NCI-H128 (cell line): ENCODE measurements at regions not wholly inside any gene's neighbourhood (a gene's known extent, or its start where the extent isn't known, plus 50 kb on each side); places are given as distances from the start of the nearest gene placed in this dataset.

Source experiments
- DNase-seq: peaks from one replicate; lab custom pipeline; 2025; ENCODE audit not compliant: unreplicated experiment; lab: John Stamatoyannopoulos, UW

DNA sequence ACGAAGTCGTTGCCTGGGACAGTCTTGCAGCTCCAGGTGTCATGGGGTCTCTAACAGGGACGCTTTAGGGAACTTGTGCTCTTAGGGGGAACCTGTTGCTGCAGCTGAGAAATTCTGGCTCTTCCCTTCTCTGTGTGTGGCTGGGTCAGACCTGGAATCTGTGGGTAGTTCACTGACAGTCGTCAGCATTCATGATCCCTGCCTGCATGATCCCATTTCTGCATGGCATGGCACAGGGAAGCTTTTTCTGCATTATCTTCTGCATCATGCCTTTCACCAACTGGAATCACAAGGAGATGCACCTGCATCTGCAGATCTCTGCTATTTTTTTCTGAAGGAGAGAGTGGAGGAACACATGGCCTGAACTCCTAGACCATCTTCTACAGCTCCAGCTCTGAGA is 85.6 kb downstream of the SOX9 start:
- DNase-seq: no peak

DNA sequence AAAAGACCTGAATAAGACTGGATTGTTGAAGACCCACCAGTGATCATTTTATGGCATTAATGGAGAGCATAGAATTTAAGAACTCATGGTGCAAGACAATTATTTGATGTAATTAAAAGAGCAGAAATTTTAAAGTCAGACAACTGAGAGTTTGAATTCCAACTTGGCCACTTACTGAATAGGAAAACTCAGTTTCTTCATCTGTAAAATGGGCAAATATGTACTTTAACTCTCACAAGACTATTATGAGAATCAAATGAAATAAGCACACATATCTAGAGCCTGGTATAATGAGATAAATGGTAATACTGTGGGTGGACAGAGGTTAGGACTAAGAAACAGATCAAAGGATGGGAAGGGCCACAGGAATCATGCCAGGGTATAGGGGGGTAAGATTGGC is 88.0 kb downstream of the SOX9 start:
- DNase-seq: no peak

DNA sequence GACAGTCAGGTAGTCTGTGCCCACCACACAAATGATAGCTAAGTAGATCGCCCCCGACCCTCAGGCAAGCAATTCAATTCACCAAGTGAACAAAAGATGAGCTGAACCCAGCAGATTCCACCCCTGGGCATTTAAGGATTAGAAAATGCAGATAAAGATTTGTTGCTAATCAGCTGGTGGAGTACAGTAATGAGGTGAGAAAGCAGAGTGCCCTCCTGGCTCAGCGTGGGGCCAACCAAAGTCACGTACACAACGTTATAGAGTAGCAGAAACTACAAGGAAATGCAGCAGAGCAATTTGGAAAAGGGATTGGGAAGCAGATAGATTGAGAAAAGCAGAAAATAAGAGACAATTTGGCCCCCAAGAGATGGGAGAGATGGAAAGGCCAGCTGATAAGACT is 91.2 kb downstream of the SOX9 start:
- DNase-seq: no peak

DNA sequence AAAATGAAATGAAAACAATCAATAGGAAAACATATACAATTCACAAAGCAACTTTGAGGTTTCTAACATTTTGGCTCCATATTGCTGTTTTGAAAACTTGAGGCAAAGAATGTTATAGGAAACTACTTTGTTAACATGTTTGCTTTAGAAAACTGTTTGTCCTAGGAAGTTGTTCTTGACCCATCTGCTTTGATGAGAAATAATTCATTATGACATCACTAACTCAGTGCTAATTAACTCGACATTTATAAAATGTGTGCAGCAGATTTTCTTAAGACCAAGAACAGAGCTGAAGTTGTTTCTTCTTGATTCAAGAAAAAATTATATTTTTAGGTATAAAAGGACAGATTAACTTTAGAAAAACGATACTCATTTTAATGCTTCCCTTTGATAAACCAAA is 94.7 kb downstream of the SOX9 start:
- no peak for DNase-seq

DNA sequence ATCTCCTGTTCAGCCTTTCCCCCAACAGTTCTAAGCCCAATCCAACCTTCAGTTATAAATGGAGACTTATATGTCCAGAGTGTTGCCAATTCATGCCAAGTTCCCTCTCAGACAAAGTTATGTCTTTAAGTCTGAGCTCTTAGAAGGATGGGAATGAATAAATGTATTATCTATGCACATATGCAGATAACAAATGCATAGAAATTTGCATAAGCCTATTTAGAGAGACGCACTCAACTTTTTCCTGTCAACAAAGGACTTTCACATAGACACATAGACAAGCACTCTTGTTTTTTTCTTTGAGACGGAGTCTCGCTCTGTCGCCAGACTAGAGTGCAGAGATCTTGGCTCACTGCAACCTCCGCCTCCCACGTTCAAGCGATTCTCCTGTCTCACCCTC is 95.1 kb downstream of the SOX9 start:
- no peak for DNase-seq

DNA sequence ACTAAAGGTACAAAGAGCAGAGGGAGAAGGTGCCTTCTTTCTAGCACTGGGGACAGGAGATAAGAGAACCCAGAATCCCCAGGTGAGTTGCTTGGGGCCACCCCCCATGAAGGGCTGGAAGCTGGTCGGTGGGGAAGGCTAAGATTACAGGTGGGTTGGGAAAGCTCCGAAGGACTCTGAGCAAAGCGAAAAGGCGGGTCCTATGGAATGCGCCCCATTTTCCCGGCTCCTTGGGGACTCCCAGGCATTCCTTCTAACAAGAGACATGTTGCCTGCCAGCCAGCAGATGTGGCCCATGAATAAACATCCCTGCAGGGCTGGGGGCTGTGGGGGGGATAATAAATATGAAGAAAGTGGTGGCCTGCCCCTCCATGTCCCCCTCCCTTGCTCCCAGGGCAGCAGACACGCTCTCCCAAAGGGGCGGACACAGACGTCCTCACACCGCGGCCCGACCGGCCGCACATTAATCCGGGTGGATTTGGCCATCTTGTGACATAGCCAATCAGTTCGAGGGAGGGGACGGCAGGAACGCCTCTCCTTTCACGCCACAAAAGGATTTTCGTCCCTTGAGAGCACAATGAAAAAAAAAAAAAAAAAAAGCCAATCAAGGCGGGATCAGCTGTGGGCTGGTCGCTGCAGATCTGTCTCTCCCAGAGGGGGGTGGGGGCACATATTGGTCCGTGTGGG is 98.5 kb downstream of the SOX9 start:
- DNase-seq: no peak

DNA sequence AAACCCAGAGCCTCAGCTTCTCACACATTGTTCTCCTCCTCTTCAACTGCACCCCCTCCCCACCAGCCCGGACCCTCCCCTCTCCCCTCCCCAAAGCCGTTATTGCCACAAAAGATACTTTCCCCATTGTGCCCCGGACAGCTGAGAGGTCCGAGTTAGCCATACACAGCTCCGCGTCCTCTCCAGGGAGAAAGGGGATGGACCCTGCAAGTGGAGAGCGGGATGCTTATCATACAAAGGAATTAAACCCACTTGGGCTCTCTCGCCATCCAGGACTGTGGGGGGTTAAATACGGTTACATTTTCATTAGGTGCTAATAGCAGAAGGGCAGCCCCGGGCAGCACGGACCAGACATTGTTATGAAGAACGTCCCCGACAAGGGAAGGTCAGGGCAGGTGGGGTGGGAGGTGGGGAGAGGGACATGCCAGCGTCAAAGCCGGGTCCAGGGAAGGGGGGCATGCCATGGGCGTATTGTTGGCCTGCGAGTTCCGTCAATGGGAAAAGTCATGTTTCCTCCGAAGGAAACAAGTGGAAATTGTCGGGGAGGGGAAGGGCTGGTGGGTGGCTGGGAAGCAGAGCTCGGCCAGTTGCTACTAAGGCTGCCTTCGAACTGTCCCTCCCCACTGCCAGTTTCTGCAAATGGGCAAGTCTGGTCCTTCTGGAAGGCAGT is 99.1 kb downstream of the SOX9 start:
- no peak for DNase-seq

DNA sequence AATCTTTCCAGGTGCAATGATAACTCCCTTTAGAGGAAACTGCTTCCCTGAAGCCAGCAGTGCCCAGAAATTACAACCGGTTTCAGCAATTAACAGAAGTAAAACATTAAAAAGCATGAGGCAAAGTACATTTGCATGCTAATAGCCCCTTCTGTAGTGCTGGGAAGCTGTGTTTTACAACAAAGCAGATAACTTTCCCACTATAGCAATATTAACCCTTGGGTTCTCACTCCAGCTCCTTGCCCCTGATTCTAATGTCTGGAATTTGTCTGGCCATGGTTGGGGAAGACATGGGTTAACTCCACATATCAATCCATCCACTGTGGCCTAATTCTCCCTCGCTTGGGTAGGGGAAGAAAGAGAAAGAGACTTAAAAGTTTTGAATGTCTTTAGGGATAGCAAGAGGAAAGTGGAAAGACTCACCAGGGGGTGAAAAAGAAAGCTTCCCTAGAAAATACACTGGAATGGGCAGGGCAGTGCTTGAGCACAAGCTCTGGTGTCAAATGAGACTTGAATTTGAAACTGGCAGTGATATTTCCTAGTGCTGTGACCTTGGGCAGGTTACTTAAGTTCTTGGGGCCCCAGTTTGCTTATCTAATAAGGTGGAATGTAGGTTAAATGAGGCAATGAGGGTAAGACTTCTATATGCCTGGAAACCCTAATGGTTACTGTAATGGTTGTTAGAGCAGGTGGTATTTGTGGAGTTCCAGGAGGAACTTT is 102.0 kb downstream of the SOX9 start:
- DNase-seq: no peak

DNA sequence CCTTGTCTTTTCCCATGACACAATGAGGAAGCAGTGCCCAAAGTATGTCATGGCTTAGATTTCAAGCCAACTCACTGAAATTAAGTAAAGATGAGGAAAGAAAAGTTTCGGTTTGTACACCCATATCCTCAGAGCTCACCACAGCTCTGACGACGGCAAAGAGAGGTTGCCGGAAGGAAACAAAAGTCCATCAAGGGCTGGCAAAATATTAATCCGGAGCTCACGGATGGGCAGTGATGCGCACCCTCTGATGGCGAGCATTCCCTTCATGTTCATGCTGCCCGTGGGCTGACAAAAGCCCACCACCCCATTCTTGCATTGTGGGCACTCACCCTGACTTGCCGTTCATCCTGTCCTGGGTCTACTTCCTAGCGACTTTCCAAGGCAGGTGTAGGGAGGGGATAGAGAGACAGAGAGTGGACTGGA is 103.1 kb downstream of the SOX9 start:
- DNase-seq: no peak

DNA sequence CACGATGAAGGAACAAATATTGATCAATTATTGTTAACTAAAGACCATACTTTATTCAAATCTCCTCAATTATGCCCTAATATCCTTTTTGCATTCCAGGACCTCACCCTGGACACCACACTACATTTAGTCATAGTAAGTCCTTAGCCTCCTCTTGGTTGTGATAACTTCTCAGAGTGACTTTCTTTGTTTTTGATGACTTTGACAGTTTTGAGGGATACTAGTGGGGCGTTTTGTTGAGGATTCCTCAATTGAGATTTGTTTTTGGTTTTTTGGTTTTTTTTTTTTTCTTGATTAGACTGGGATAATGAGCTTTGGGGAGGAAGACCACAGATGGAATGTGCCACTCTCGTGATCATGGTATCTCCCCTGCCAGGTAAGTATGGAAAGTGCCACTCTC is 105.5 kb downstream of the SOX9 start:
- no peak for DNase-seq

DNA sequence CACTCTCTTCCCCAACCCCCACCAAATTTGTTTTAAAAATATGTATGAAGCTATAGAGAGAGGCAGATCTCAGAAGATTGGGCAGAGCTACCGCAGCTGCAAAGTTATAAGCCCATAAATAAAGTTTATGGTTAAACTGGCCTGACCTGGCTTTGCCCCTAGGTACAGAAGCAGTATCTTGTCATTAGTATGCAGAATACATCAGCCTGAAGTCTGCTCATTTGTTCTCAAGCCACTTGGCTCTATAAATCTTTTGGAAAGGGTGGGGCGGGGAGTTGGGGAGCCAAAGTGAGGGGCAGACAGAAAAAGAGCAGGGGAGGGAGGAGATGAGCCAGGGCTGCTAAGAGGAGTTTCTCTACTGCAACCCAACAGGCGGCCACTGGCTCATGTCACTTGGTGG is 113.2 kb downstream of the SOX9 start:
- no peak for DNase-seq

DNA sequence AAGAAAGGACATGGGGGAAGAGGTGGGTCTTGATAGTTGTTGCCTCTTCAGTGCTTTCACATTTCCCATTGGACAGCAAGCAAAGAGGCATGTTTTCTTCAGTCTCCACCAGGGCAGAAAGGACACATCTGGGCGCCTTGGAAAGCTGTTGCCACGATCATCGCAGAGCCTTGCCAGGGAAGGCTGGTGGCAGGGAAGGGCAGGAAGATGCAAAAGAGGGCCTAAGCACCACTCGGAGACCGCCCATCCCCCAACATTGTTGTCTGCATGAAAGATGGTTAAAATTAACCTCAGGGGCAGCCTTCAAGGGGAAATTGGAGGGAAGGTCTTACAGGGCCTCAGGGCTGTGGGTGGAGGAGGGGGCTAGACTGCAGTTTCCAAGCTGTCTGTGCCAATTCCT is 114.2 kb downstream of the SOX9 start:
- no peak for DNase-seq

DNA sequence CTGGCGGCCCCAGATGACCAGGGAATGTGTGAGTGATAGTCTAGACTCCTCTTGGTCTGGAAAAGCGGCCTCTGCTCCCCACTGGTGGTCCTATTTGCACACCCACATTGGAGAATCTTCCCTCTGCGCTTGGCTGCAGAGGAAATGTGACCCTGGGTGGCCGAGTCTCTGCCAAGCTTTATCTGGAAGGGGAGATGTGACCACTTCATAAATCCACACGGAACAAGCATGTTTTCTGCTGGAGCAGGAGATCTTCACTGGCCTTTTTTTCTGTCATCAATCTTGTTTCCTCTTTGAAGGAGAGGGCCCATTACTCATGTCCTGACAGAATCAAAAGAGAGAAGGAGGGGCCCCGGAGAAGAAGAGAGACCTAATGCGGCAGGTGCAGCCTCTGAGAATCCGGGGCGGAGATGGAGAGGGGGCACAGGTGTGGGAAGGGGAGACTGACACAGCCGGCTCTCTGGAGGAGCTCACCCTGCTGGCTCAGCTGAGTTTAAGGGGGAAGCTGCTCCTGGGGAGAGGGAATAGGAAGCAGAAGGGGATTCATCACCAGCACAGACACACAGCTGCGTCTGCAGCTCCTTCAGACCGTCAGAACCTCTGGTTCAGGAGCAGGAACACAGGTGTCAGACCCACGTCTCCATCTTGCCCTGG is 116.3 kb downstream of the SOX9 start:
- DNase-seq: peak; percentile 25

DNA sequence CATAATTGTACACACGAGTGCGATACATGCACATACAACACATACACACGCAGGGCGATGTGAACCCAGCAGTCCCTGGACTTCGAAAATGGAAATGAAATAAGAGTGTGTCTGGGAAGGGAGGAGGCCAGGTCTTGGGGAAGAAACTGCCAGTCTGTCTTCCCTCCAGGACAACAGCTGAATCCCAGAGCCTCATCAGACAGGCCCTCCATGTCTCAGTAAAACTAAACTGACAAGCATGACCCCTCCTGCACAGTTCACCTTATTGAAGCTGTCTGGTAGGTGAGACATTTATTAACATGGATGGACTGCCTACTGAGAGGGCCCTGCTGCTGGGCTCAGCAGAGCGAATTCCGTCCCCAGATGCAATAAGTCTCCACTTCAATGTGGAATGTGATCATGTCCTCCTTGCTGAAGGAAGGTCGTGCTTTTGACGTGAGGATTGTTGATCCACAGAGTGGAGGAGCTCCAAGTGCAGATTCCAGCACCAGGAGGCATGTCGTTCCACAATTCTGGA is 117.4 kb downstream of the SOX9 start:
- no peak for DNase-seq

DNA sequence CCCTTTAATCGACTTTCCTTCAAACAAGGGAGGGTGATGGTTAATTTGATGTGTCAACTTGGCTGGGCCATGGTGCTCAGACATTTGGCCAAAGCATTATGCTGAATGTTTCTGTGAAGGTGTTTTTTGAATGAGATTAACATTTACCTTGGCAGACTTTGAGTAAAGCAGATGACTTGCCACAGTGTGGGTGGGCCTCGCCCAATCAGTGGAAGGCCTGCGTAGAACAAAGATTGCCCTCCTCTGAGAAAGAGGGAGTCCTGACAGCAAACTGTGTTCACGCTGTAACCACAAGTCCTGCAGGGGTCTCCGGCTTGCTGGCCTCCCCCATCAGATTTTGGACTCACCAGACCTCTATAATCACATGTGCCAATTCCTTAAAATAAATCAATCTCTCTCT is 118.7 kb downstream of the SOX9 start:
- DNase-seq: no peak

DNA sequence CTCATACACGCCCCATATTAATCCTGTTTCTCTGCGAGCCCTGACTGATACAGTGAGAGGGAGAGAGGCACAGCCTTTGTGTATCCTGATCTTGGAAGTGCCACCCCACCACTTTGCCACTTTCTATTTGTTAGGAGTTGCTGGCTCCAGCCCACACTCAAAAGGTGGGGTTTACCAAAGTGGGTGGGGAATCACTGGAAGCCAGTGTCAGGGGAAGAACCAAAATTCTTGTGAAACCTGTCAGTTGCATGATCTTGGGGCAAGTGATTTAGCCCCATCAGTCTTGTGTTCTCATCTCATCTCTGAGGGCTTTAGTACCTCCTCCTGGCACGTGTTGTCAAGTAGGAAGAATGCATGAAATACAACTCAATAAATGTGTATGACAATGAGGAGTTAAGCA is 119.5 kb downstream of the SOX9 start:
- DNase-seq: no peak

DNA sequence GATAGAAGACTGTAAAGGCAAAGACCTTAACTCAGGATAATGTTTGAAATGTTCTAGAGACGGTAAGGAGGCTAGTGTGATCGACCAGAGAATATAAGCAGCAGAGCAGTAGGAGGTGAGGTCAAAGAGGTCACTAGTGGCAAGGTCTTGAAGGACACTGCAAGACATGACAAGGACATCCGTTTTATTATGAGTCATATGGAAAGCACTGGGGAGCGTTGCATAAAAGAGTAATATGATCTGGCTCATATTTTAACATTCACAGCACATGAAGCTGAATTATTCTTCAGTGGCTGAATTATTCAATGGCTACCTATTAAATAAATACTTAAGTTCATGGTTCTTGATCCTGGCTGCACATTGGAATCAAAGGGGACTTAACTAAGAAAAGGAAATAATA is 123.7 kb downstream of the SOX9 start:
- DNase-seq: no peak

DNA sequence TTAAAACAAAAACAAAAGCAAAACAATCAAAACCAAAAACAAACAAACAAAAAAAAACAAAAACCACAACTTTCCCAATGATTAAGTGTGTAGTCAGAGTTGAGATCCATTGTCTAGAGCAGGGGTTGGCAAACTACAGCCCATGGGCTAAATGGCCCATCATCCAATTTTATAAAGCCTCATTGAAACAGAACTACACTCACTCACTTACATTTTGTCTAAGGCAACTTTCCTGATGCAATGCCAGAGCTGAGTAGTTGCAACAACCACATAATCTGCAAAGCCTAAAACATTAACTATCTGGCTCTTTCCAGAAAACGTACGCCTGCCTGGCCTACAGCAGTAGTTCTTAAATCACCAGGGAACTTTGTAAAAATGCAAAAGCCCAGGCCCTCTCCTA is 124.1 kb downstream of the SOX9 start:
- DNase-seq: no peak

DNA sequence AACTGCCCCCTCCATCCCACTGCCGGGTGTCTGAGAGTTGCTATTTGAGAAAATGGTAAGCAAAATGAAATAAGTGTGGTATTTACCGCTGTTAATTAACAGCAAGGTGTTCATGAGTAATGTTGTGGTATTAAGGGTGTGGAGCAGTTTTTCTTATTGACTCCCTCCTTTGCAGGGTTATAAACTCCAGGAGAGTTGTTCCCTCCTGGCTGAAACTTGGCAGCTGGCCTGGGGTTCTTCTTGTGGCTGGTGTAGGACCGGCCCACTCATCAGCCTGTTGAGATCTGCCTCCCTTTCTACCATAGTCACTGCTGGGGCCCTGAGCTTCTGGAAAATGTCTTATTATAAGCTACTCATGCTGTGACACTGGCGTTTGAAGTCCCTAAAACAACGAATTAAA is 128.6 kb downstream of the SOX9 start:
- DNase-seq: no peak

DNA sequence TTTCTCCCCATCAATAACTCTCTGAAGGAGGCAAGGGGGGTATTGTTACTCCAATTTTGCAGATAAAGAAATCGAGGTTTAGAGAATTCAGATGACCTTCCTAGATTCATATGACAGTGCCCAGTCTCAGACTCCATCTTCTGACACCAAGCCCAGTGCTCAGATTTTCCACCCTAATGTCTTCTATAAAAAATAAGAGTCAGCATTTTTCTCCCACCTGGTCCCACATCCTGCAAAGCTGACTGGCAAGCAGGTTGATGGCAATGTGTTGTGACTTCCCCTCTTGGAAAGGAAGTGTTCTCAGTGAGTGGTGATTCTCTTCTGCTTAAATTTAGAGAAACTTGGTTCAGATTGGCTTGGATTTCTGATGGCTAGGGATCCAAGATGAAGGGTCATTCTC is 129.4 kb downstream of the SOX9 start:
- no peak for DNase-seq

DNA sequence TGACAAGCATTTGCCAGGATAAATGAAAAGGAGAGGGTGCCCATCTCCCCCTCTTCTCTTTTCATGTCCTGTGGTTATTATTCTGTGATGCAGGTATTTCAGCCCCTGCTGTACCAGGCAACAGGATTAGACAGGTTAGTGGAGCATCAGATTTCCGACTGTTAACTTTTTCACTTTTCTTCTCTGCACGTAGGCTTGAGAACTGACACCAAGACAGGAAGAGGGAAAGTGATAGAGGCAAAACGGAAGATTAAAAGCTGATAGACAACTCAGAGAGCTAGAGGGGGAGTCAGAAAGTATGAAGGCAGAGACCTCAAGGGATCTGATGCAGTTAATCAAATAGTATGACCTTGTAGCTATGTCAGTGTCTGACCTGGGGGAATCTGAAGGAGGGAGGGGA is 132.8 kb downstream of the SOX9 start:
- DNase-seq: no peak
